Prostate gland (tissue), 2 donors: ENCODE measurements at regions not wholly inside any gene's neighbourhood (a gene's known extent, or its start where the extent isn't known, plus 50 kb on each side); places are given as distances from the start of the nearest gene placed in this dataset.

Source experiments
- DNase-seq: peaks from one replicate; pipeline ENCODE4 v3.0.0-alpha.2; 2019; ENCODE audit warnings: low spot score
- H3K27ac ChIP-seq, 2 donors: fragments of 200-600 bp; sonication (generic); 2 replicates each; pipeline ENCODE4 v1.5.1; 2017 to 2019
- H3K27me3 ChIP-seq: fragments of 200-600 bp; sonication (generic); replicated peaks from 2 replicates; pipeline ENCODE4 v1.5.1; 2019; ENCODE audit not compliant: insufficient read depth
- H3K36me3 ChIP-seq, 2 donors: fragments of 200-600 bp; sonication (generic); 1 replicate in 1 of 2; 2 replicates in 1 of 2; pipeline versions ENCODE4 v1.5.1 to v1.8.1; 2017 to 2019
- H3K4me1 ChIP-seq: fragments of 200-600 bp; sonication (generic); replicated peaks from 2 replicates; pipeline ENCODE4 v1.5.1; 2019
- H3K4me3 ChIP-seq, 2 donors: fragments of 200-600 bp; sonication (generic); 2 replicates each; pipeline ENCODE4 v1.5.1; 2017 to 2019
- H3K9me3 ChIP-seq: fragments of 200-600 bp; sonication (generic); 2 replicates; pipeline ENCODE4 v1.5.1; 2017
- POLR2A ChIP-seq: fragments of 450-650 bp; IDR thresholded peaks from one replicate; pipeline ENCODE4 v1.6.1; 2016; ENCODE audit warnings: antibody characterized with exemption, mild to moderate bottlenecking
- POLR2AphosphoS5 ChIP-seq: sonication (generic); formaldehyde crosslinking; IDR thresholded peaks from one replicate; pipeline ENCODE4 v1.6.1; 2017; ENCODE audit warnings: antibody characterized with exemption
- WGBS: methylation state at CpG from one replicate; pipeline ENCODE4 v1.1.5; 2018; 5-methylcytosine and 5-hydroxymethylcytosine counted together
- intact Hi-C: fragments of 100-400 bp; cut with DNase I; formaldehyde crosslinking; loops from one replicate; pipeline ENCODE4 v1.14.2; 2022
- TF ChIP-seq, protein P1 (sequence below), 4 experiments: fragments of 200-600 bp in 2 of 4; fragments of 450-650 bp in 2 of 4; sonication (generic) in 2 of 4; IDR thresholded peaks; 1 replicate in 3 of 4; 2 replicates in 1 of 4; pipeline ENCODE4 v1.5.1; 2016 to 2019; ENCODE audit warnings: antibody characterized with exemption in 4 of 4, mild to moderate bottlenecking in 2 of 4, moderate library complexity in 2 of 4

GRCh38 chr2:207248702-207249377 lies 83.1 kb upstream of the KLF7 start:
- TF ChIP-seq, protein P1, sequence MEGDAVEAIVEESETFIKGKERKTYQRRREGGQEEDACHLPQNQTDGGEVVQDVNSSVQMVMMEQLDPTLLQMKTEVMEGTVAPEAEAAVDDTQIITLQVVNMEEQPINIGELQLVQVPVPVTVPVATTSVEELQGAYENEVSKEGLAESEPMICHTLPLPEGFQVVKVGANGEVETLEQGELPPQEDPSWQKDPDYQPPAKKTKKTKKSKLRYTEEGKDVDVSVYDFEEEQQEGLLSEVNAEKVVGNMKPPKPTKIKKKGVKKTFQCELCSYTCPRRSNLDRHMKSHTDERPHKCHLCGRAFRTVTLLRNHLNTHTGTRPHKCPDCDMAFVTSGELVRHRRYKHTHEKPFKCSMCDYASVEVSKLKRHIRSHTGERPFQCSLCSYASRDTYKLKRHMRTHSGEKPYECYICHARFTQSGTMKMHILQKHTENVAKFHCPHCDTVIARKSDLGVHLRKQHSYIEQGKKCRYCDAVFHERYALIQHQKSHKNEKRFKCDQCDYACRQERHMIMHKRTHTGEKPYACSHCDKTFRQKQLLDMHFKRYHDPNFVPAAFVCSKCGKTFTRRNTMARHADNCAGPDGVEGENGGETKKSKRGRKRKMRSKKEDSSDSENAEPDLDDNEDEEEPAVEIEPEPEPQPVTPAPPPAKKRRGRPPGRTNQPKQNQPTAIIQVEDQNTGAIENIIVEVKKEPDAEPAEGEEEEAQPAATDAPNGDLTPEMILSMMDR (IDR thresholded peaks at IDR 0.05), result no peak
- TF ChIP-seq POLR2AphosphoS5 (no peak), POLR2A (no peak)
- H3K36me3 ChIP-seq, result no peaks in the 10 kb centered on the region
- no peak for DNase-seq
- H3K9me3 ChIP-seq, result no peaks in the 10 kb centered on the region
- no peaks in the 10 kb centered on the region for H3K4me1 ChIP-seq
- H3K27me3 ChIP-seq, result no peaks in the 10 kb centered on the region
- 89% methylated on average over 4 of the region's 4 CpGs for WGBS
- no peak overlapping the region for H3K27ac ChIP-seq
- intact Hi-C loops, result no loop called here
- H3K4me3 ChIP-seq, result no peak overlapping the region

GRCh38 chr2:207251022-207251421 lies 85.3 kb upstream of the KLF7 start:
- WGBS, result 90% methylated on average over 4 of the region's 4 CpGs

DNA sequence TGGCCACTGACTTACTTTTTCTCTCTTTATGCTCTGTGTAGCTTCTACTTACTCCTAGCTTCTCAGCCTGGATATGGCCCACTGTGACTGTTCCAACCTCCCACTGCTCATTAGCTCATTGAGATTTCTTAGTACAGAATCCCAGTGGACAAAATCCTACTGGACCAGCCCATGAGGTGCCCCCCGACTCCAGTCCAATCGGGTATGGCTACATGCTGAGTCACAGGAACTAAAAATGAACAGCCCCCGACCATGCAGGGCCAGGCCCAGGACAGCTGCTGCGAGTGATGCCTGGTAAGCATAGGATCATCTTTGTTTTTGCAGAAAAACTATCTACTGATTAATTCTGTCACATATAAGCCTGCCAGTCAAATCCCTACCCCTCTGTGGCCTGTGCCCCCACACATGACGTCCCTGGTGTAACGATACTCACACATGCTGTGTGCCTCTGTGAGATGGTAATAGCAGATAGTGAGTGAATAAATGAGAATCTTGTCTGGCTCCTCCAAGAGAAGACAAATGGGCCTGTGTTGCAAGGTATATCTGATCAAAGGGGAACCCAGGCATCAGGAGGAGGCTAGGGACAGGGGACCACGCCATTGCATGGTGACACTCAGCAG lies 85.9 kb upstream of the KLF7 start:
- Histone ChIP-seq H3K36me3 (no peaks in the 10 kb centered on the region), H3K4me1 (no peaks in the 10 kb centered on the region), H3K27me3 (no peaks in the 10 kb centered on the region), H3K27ac (no peak overlapping the region), H3K9me3 (no peaks in the 10 kb centered on the region), H3K4me3 (no peak overlapping the region)
- WGBS, result 78% methylated on average over 7 of the region's 7 CpGs
- intact Hi-C loops, result no loop called here
- TF ChIP-seq, protein P1 (IDR thresholded peaks at IDR 0.05), result no peak
- no peak for TF ChIP-seq POLR2AphosphoS5
- DNase-seq, result no peak

More at GRCh38 chr2:207251022-207251421, 85.3 kb upstream of the KLF7 start:
- Histone ChIP-seq H3K4me1 (no peaks in the 10 kb centered on the region), H3K9me3 (no peaks in the 10 kb centered on the region), H3K27me3 (no peaks in the 10 kb centered on the region), H3K36me3 (no peaks in the 10 kb centered on the region), H3K4me3 (no peak overlapping the region), H3K27ac (no peak overlapping the region)
- TF ChIP-seq, protein P1 (IDR thresholded peaks at IDR 0.05), result no peak
- intact Hi-C loops, result no loop called here
- no peak for DNase-seq

- H3K27ac ChIP-seq, result no peak overlapping the region
- DNase-seq, result no peak
- no peaks in the 10 kb centered on the region for H3K9me3 ChIP-seq
- H3K4me1 ChIP-seq, result no peaks in the 10 kb centered on the region
- TF ChIP-seq POLR2AphosphoS5 (no peak), POLR2A (no peak)
- TF ChIP-seq, protein P1 (IDR thresholded peaks at IDR 0.05), result no peak
- H3K4me3 ChIP-seq, result no peak overlapping the region
- WGBS, result 90% methylated on average over 1 of the region's 1 CpG
- no peaks in the 10 kb centered on the region for H3K27me3 ChIP-seq
- H3K36me3 ChIP-seq, result no peaks in the 10 kb centered on the region
- intact Hi-C loops, result no loop called here
Observed at GRCh38 chr2:207252416-207252815, 86.7 kb upstream of the KLF7 start.
